IMR-90 (cell line): ENCODE measurements at regions not wholly inside any gene's neighbourhood (a gene's known extent, or its start where the extent isn't known, plus 50 kb on each side); places are given as distances from the start of the nearest gene placed in this dataset.

Source experiments
- ATAC-seq: fragments of 200-7000 bp; cut with Tn5 transposase; 2 replicates; pipeline ENCODE4 v1.9.1; 2020; ENCODE audit warnings: low read depth, mild to moderate bottlenecking, moderate library complexity
- BruUV-seq: library from RNA; stranded (reverse); fragments of 400-500 nt; replicated peaks from 2 replicates; lab custom pipeline; 2021; lab: Mats Ljungman, UMichigan
- CTCF ChIA-PET: fragments of 300-600 bp; formaldehyde crosslinking; extraction: SDS; loops from one replicate; lab custom pipeline; 2021; ENCODE audit warnings: antibody characterized with exemption; lab: Yijun Ruan, JAX
- POLR2A ChIA-PET: fragments of 300-600 bp; sonication (Branson Sonifier 250); formaldehyde crosslinking; loops from one replicate; lab custom pipeline; 2022; ENCODE audit warnings: antibody characterized with exemption; ENCODE audit not compliant: unreplicated experiment; lab: Charles Lee
- DNase-seq: peaks from one replicate; pipeline ENCODE4 v3.0.0; 2013
- H2AFZ ChIP-seq: replicated peaks from 2 replicates; pipeline ENCODE3; 2013; ENCODE audit warnings: low read length, mild to moderate bottlenecking; ENCODE audit not compliant: poor library complexity
- H2AK5ac ChIP-seq: 2 replicates; pipeline ENCODE4 v1.6.1; 2013; ENCODE audit warnings: low read depth, low read length, inconsistent platforms
- H2AK9ac ChIP-seq: replicated peaks from 2 replicates; pipeline ENCODE3; 2013; ENCODE audit warnings: mild to moderate bottlenecking, low read depth, low read length, moderate library complexity; ENCODE audit not compliant: poor library complexity
- H2BK120ac ChIP-seq: 2 replicates; pipeline ENCODE4 v1.6.1; 2013; ENCODE audit warnings: low read depth, low read length, inconsistent platforms
- H2BK15ac ChIP-seq: 3 replicates; pipeline ENCODE4 v1.6.1; 2013; ENCODE audit warnings: low read depth, low read length, inconsistent platforms
- H2BK20ac ChIP-seq: 2 replicates; pipeline ENCODE4 v1.6.1; 2013; ENCODE audit warnings: low read depth, mild to moderate bottlenecking, inconsistent platforms, low read length, moderate library complexity
- H2BK5ac ChIP-seq: 2 replicates; pipeline ENCODE4 v1.6.1; 2013; ENCODE audit warnings: mild to moderate bottlenecking, low read depth, low read length, inconsistent platforms; ENCODE audit not compliant: poor library complexity, severe bottlenecking
- H3K14ac ChIP-seq: replicated peaks from 2 replicates; pipeline ENCODE4 v1.6.1; 2013; ENCODE audit warnings: low read depth, low read length, inconsistent platforms
- H3K18ac ChIP-seq: 2 replicates; pipeline ENCODE4 v1.6.1; 2013; ENCODE audit warnings: low read depth, low read length, control low read depth
- H3K23ac ChIP-seq: 2 replicates; pipeline ENCODE4 v1.6.1; 2013; ENCODE audit warnings: low read depth, low read length, inconsistent platforms
- H3K27ac ChIP-seq: 2 replicates; pipeline ENCODE4 v1.5.1; 2013; ENCODE audit warnings: mild to moderate bottlenecking, control low read depth, low read length; ENCODE audit not compliant: insufficient read depth
- H3K27me3 ChIP-seq: 2 replicates; pipeline ENCODE4 v1.6.1; 2013; ENCODE audit warnings: low read length; ENCODE audit not compliant: control insufficient read depth, insufficient read depth
- H3K36me3 ChIP-seq: 2 replicates; pipeline ENCODE4 v1.6.1; 2013; ENCODE audit warnings: low read length, mixed read lengths; ENCODE audit not compliant: control insufficient read depth, insufficient read depth
- H3K4ac ChIP-seq: 2 replicates; pipeline ENCODE4 v1.6.1; 2013; ENCODE audit warnings: low read depth, low read length, inconsistent platforms
- H3K4me1 ChIP-seq: 2 replicates; pipeline ENCODE4 v1.6.1; 2013; ENCODE audit warnings: low read length, mixed read lengths; ENCODE audit not compliant: control insufficient read depth, insufficient read depth
- H3K4me2 ChIP-seq: 2 replicates; pipeline ENCODE4 v1.6.1; 2013; ENCODE audit warnings: low read depth, mild to moderate bottlenecking, control low read depth, low read length, moderate library complexity
- H3K4me3 ChIP-seq: 2 replicates; pipeline ENCODE4 v1.5.1; 2013; ENCODE audit warnings: low read depth, mild to moderate bottlenecking, control low read depth, low read length, moderate library complexity; ENCODE audit not compliant: insufficient read depth
- H3K56ac ChIP-seq: 2 replicates; pipeline ENCODE4 v1.6.1; 2013; ENCODE audit warnings: low read length, inconsistent platforms; ENCODE audit not compliant: insufficient read depth; ENCODE audit errors: extremely low read depth
- H3K79me1 ChIP-seq, 2 experiments: 2 replicates each; pipeline ENCODE4 v1.6.1; 2013; ENCODE audit warnings: low read length in 2 of 2, inconsistent platforms in 1 of 2, low read depth in 1 of 2
- H3K9ac ChIP-seq: 2 replicates; pipeline ENCODE4 v1.6.1; 2013; ENCODE audit warnings: low read depth, low read length, control low read depth
- H3K9me1 ChIP-seq: 2 replicates; pipeline ENCODE4 v1.6.1; 2013; ENCODE audit warnings: low read length, inconsistent platforms; ENCODE audit not compliant: insufficient read depth
- H3K9me3 ChIP-seq: 2 replicates; pipeline ENCODE4 v1.6.1; 2013; ENCODE audit warnings: low read length; ENCODE audit not compliant: control insufficient read depth, insufficient read depth
- H4K20me1 ChIP-seq: 2 replicates; pipeline ENCODE4 v1.6.1; 2013; ENCODE audit warnings: low read length, inconsistent platforms; ENCODE audit not compliant: insufficient read depth
- H4K5ac ChIP-seq: 2 replicates; pipeline ENCODE4 v1.6.1; 2013; ENCODE audit warnings: mild to moderate bottlenecking, low read depth, low read length, control low read depth
- H4K8ac ChIP-seq, 2 experiments: 2 replicates each; pipeline ENCODE4 v1.6.1; 2013; ENCODE audit warnings: low read depth in 2 of 2, low read length in 2 of 2, control low read depth in 1 of 2, inconsistent platforms in 1 of 2
- H4K91ac ChIP-seq: 2 replicates; pipeline ENCODE4 v1.6.1; 2013; ENCODE audit warnings: low read depth, low read length, inconsistent platforms; ENCODE audit not compliant: insufficient read depth
- BHLHE40 ChIP-seq: fragments of 150-350 bp; IDR thresholded peaks from 2 replicates; pipeline ENCODE4 v1.6.1; 2016; ENCODE audit warnings: mild to moderate bottlenecking, low read depth, low read length
- CEBPB ChIP-seq: IDR thresholded peaks from 2 replicates; pipeline ENCODE4 v1.6.1; 2012; ENCODE audit warnings: low read depth, low read length, improper control_type of control experiment
- CHD1 ChIP-seq: IDR thresholded peaks from 2 replicates; pipeline ENCODE4 v1.6.1; 2012; ENCODE audit warnings: low read depth, low read length, improper control_type of control experiment
- CTCF ChIP-seq: conservative IDR thresholded peaks from 2 replicates; pipeline ENCODE4 v1.5.1; 2012; ENCODE audit warnings: mild to moderate bottlenecking, low read depth, low read length, improper control_type of control experiment
- FOS ChIP-seq: fragments of 150-350 bp; IDR thresholded peaks from 2 replicates; pipeline ENCODE4 v1.6.1; 2016; ENCODE audit warnings: low read depth, low read length
- MAFK ChIP-seq: IDR thresholded peaks from 2 replicates; pipeline ENCODE4 v1.6.1; 2012; ENCODE audit warnings: low read depth, low read length, improper control_type of control experiment
- MAZ ChIP-seq: IDR thresholded peaks from 2 replicates; pipeline ENCODE4 v1.6.1; 2012; ENCODE audit warnings: low read depth, mild to moderate bottlenecking, low read length, improper control_type of control experiment, moderate library complexity, borderline replicate concordance
- MXI1 ChIP-seq: IDR thresholded peaks from 2 replicates; pipeline ENCODE4 v1.6.1; 2012; ENCODE audit warnings: low read depth, mild to moderate bottlenecking, low read length, moderate library complexity, borderline replicate concordance
- NFE2L2 ChIP-seq: fragments of 150-350 bp; IDR thresholded peaks from 2 replicates; pipeline ENCODE4 v1.6.1; 2016; ENCODE audit warnings: low read depth, mild to moderate bottlenecking, low read length
- RAD21 ChIP-seq: IDR thresholded peaks from 2 replicates; pipeline ENCODE4 v1.6.1; 2012; ENCODE audit warnings: low read length, improper control_type of control experiment
- RCOR1 ChIP-seq: IDR thresholded peaks from 2 replicates; pipeline ENCODE4 v1.6.1; 2012; ENCODE audit warnings: mild to moderate bottlenecking, low read length, improper control_type of control experiment; ENCODE audit not compliant: insufficient replicate concordance
- RFX5 ChIP-seq: IDR thresholded peaks from 2 replicates; pipeline ENCODE4 v1.8.0; 2012; ENCODE audit warnings: low read depth, mild to moderate bottlenecking, low read length, moderate library complexity
- SMC3 ChIP-seq: fragments of 150-350 bp; IDR thresholded peaks from 2 replicates; pipeline ENCODE4 v1.6.1; 2016; ENCODE audit warnings: low read depth, mild to moderate bottlenecking, antibody characterized with exemption, low read length, moderate library complexity
- WGBS, 2 experiments: methylation state at CpG; one replicate each; pipeline versions ENCODE4 v1.1.5 to v1.1.7; 2013; ENCODE audit warnings: missing lambda C conversion rate in 2 of 2; ENCODE audit not compliant: insufficient read length in 1 of 2; ENCODE audit errors: extremely low coverage in 2 of 2; 5-methylcytosine and 5-hydroxymethylcytosine counted together
- dilution Hi-C: fragments of 300-500 bp; cut with HindIII; formaldehyde crosslinking; loops from one replicate; pipeline ENCODE4 v1.14.3; 2018; ENCODE audit warnings: low sequenced_read_pairs; ENCODE audit not compliant: unreplicated experiment
- in situ Hi-C: fragments of 300-500 bp; cut with MboI; formaldehyde crosslinking; loops from 3 replicates; pipeline ENCODE4 v1.14.3; 2019; ENCODE audit warnings: low sequenced_read_pairs, inconsistent platforms, mixed read lengths
- intact Hi-C: fragments of 100-400 bp; cut with micrococcal nuclease; formaldehyde crosslinking; loops from 2 replicates; pipeline ENCODE4 v1.10.0; 2022

DNA sequence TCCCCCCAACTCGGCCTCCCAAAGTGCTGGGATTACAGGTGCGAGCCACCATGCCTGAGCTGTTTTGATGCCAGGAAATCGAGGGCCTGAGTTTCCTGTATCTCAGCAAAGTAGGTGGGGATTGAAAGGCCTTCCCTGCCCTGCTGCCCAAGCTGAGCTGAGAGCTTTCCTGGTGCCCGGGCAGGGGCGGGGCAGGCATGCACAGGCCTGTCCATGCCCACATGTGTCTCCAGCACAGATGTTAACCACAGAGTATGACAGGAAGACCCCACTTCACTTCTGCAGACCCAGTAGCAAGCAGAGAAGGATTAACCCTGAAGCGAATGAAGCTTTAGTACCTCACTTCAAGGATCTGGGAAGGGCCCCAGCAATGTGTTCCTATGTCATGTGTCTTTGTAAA, 66.0 kb downstream of the GPR6 start:
- H3K27ac ChIP-seq: no peak overlapping the region
- no peak overlapping the region for H3K18ac ChIP-seq
- H2BK15ac ChIP-seq: no peak overlapping the region
- no peaks in the 10 kb centered on the region for H3K36me3 ChIP-seq
- H3K9me3 ChIP-seq: peaks cover 2% of the 10 kb centered on the region
- no peak overlapping the region for H2AFZ ChIP-seq
- intact Hi-C loops (no loop called here), dilution Hi-C loops (loop anchor here (25.0 kb wide), 1 partner anchor 332 kb away; no protein-coding TSS in a partner anchor), in situ Hi-C loops (no loop called here)
- no peak overlapping the region for H2AK5ac ChIP-seq
- ChIA-PET POLR2A (no interaction called here), CTCF (no interaction called here)
- H4K20me1 ChIP-seq: no peaks in the 10 kb centered on the region
- no peak overlapping the region for H2AK9ac ChIP-seq
- H3K4me1 ChIP-seq: no peaks in the 10 kb centered on the region
- DNase-seq: no peak
- no TSS peak for BruUV-seq
- no peak for TF ChIP-seq RFX5
- no peak for TF ChIP-seq MXI1
- no peak for TF ChIP-seq CHD1
- no peak for TF ChIP-seq MAFK
- TF ChIP-seq NFE2L2: no peak
- no peak for TF ChIP-seq SMC3
- no peak for TF ChIP-seq RAD21
- TF ChIP-seq CTCF: no peak
- no peak for TF ChIP-seq CEBPB
- no peak for TF ChIP-seq RCOR1
- no peak for TF ChIP-seq BHLHE40
- TF ChIP-seq MAZ: no peak
- no peak for TF ChIP-seq FOS
- no peak for ATAC-seq
- no peak overlapping the region for H4K8ac ChIP-seq
- no peak overlapping the region for H3K56ac ChIP-seq
- H3K4me3 ChIP-seq: no peak overlapping the region
- H2BK5ac ChIP-seq: no peak overlapping the region
- no peak overlapping the region for H3K14ac ChIP-seq
- H4K5ac ChIP-seq: no peak overlapping the region
- no peak overlapping the region for H2BK20ac ChIP-seq
- no peak overlapping the region for H3K9ac ChIP-seq
- H3K27me3 ChIP-seq: peaks cover 7% of the 10 kb centered on the region
- H2BK120ac ChIP-seq: no peak overlapping the region
- no peak overlapping the region for H3K4ac ChIP-seq
- no peak overlapping the region for H3K4me2 ChIP-seq
- H3K79me1 ChIP-seq: no peaks in the 10 kb centered on the region
- no peaks in the 10 kb centered on the region for H3K9me1 ChIP-seq
- 60% methylated on average over 1 of the region's 6 CpGs; no CpG with 5 or more reads in 1 of the 2 experiments for WGBS, 2 experiments
- H3K23ac ChIP-seq: no peak overlapping the region
- H4K91ac ChIP-seq: no peak overlapping the region
